SK-N-SH treated with all-trans-retinoic acid at 6 μM for 48 hours (cell line): ENCODE measurements at regions not wholly inside any gene's neighbourhood (a gene's known extent, or its start where the extent isn't known, plus 50 kb on each side); places are given as distances from the start of the nearest gene placed in this dataset.
A peak's percentile ranks its signal among the peaks of the same experiment; 100 is the strongest.
"Not testable (repeated sequence)": the region's sequence is repeated elsewhere in the genome, so short reads cannot be mapped to it uniquely, and the experiment has no call there.

ENCODE experiments used
- BACH2 ChIP-seq: fragments of 250-450 bp; sonication (Bioruptor Pico); IDR thresholded peaks from 2 replicates; pipeline ENCODE4 v1.9.0; 2021; ENCODE audit warnings: mild to moderate bottlenecking, borderline replicate concordance
- GLIS3 ChIP-seq: fragments of 250-450 bp; sonication (Bioruptor Pico); IDR thresholded peaks from 2 replicates; pipeline ENCODE4 v1.5.0; 2020; ENCODE audit warnings: mild to moderate bottlenecking, moderate library complexity
- OSR1 ChIP-seq: fragments of 250-450 bp; sonication (Bioruptor Pico); IDR thresholded peaks from 2 replicates; pipeline ENCODE4 v1.8.0; 2022; ENCODE audit warnings: moderate library complexity, mild to moderate bottlenecking, inconsistent platforms
- PPARA ChIP-seq: fragments of 250-450 bp; sonication (Bioruptor Pico); IDR thresholded peaks from 2 replicates; pipeline ENCODE4 v1.5.0; 2020; ENCODE audit warnings: mild to moderate bottlenecking, borderline replicate concordance
- RARB ChIP-seq: fragments of 250-450 bp; sonication (Bioruptor Pico); IDR thresholded peaks from 2 replicates; pipeline ENCODE4 v1.8.0; 2021; ENCODE audit warnings: mild to moderate bottlenecking, moderate library complexity
- TOX ChIP-seq: fragments of 250-450 bp; sonication (Bioruptor Pico); IDR thresholded peaks from 2 replicates; pipeline ENCODE4 v1.8.0; 2021; ENCODE audit warnings: mild to moderate bottlenecking, moderate library complexity, borderline replicate concordance
- ZFP3 ChIP-seq: fragments of 250-450 bp; sonication (Bioruptor Pico); IDR thresholded peaks from 2 replicates; pipeline ENCODE4 v1.5.0; 2020; ENCODE audit warnings: mild to moderate bottlenecking, moderate library complexity
- ZNF565 ChIP-seq: fragments of 450-650 bp; formaldehyde crosslinking; conservative IDR thresholded peaks from 2 replicates; pipeline ENCODE4 v1.5.0; 2020; ENCODE audit warnings: low read depth, mild to moderate bottlenecking, moderate library complexity
- ZNF8 ChIP-seq: fragments of 450-650 bp; formaldehyde crosslinking; IDR thresholded peaks from 2 replicates; pipeline ENCODE4 v1.5.0; 2020; ENCODE audit warnings: mild to moderate bottlenecking, moderate library complexity
- TF ChIP-seq, protein P1 (sequence below): fragments of 250-450 bp; sonication (Bioruptor Pico); IDR thresholded peaks from 2 replicates; pipeline ENCODE4 v1.5.1; 2020; ENCODE audit warnings: low read depth, mild to moderate bottlenecking, moderate library complexity
- TF ChIP-seq, protein P2 (sequence below): fragments of 250-450 bp; sonication (Bioruptor Pico); IDR thresholded peaks from 2 replicates; pipeline ENCODE4 v1.8.0; 2020; ENCODE audit warnings: mild to moderate bottlenecking, moderate library complexity, borderline replicate concordance

DNA sequence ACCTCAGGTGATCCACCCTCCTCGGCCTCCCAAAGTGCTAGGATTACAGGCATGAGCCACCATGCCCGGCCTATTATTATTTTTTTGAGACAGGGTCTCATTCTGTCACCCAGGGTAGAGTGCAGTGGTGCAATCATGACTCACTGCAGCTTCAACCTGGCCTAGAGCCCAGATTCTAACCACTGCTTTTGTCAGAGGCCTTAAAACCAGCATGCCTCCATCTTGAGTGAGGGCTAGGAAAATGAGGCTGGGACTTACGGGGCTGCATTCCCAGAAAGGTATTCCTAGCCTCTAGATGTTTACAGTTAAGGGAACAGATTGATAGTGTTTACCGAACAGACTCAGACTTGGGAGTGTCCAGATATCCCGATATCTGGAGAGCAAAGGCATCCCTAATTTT, 57.6 kb upstream of the ATF7IP2 start:
- TF ChIP-seq, protein P1, sequence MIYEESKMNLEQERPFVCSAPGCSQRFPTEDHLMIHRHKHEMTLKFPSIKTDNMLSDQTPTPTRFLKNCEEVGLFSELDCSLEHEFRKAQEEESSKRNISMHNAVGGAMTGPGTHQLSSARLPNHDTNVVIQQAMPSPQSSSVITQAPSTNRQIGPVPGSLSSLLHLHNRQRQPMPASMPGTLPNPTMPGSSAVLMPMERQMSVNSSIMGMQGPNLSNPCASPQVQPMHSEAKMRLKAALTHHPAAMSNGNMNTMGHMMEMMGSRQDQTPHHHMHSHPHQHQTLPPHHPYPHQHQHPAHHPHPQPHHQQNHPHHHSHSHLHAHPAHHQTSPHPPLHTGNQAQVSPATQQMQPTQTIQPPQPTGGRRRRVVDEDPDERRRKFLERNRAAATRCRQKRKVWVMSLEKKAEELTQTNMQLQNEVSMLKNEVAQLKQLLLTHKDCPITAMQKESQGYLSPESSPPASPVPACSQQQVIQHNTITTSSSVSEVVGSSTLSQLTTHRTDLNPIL (CRISPR knock-in tag) = not testable (repeated sequence)
- not testable (repeated sequence) for TF ChIP-seq ZNF8 (CRISPR knock-in tag); GLIS3 (CRISPR knock-in tag); TOX (CRISPR knock-in tag); BACH2 (CRISPR knock-in tag); PPARA; ZNF565 (CRISPR knock-in tag); RARB (CRISPR knock-in tag); OSR1 (CRISPR knock-in tag)
- 0 out of 2 replicates have a peak, but pooled peaks have one; percentile 73 for TF ChIP-seq ZFP3
- TF ChIP-seq, protein P2, sequence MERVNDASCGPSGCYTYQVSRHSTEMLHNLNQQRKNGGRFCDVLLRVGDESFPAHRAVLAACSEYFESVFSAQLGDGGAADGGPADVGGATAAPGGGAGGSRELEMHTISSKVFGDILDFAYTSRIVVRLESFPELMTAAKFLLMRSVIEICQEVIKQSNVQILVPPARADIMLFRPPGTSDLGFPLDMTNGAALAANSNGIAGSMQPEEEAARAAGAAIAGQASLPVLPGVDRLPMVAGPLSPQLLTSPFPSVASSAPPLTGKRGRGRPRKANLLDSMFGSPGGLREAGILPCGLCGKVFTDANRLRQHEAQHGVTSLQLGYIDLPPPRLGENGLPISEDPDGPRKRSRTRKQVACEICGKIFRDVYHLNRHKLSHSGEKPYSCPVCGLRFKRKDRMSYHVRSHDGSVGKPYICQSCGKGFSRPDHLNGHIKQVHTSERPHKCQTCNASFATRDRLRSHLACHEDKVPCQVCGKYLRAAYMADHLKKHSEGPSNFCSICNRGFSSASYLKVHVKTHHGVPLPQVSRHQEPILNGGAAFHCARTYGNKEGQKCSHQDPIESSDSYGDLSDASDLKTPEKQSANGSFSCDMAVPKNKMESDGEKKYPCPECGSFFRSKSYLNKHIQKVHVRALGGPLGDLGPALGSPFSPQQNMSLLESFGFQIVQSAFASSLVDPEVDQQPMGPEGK = not testable (repeated sequence)
